H1 (cell line): ENCODE measurements at regions not wholly inside any gene's neighbourhood (a gene's known extent, or its start where the extent isn't known, plus 50 kb on each side); places are given as distances from the start of the nearest gene placed in this dataset.
A peak's percentile ranks its signal among the peaks of the same experiment; 100 is the strongest.

ENCODE experiments used
- CTCF ChIA-PET: fragments of 300-600 bp; sonication (Branson Sonifier 250); formaldehyde crosslinking; loops from one replicate; lab custom pipeline; 2021; ENCODE audit not compliant: partially characterized antibody; lab: Charles Lee
- POLR2A ChIA-PET: fragments of 300-600 bp; sonication (Branson Sonifier 250); formaldehyde crosslinking; loops from one replicate; lab custom pipeline; 2021; ENCODE audit warnings: inconsistent platforms; ENCODE audit not compliant: partially characterized antibody; lab: Charles Lee
- DNase-seq, 2 experiments: peaks; one replicate each; pipeline versions ENCODE4 v3.0.0 to v3.0.0-alpha.2; 2010 to 2022; ENCODE audit warnings: low spot score in 2 of 2, low read depth in 1 of 2, mixed read lengths in 1 of 2
- FAIRE-seq: peaks from 2 replicates; lab custom pipeline; 2011; peaks lifted over from hg19 to GRCh38; lab: Jason Lieb, UNC
- H2AFZ ChIP-seq: 2 replicates; pipeline ENCODE4 v1.8.1; 2012; ENCODE audit warnings: low read length, inconsistent platforms
- H2AK5ac ChIP-seq: 2 replicates; pipeline ENCODE4 v1.6.1; 2013; ENCODE audit warnings: low read depth, low read length
- H2BK120ac ChIP-seq: replicated peaks from 2 replicates; pipeline ENCODE3; 2013; ENCODE audit warnings: low read depth, low read length, inconsistent platforms
- H2BK12ac ChIP-seq: 2 replicates; pipeline ENCODE4 v1.6.1; 2013; ENCODE audit warnings: low read depth, low read length
- H2BK15ac ChIP-seq: 2 replicates; pipeline ENCODE4 v1.6.1; 2013; ENCODE audit warnings: low read length
- H2BK20ac ChIP-seq: 2 replicates; pipeline ENCODE4 v1.6.1; 2013; ENCODE audit warnings: low read length
- H2BK5ac ChIP-seq: 2 replicates; pipeline ENCODE4 v1.6.1; 2013; ENCODE audit warnings: low read depth, low read length
- H3K14ac ChIP-seq: 2 replicates; pipeline ENCODE4 v1.6.1; 2013; ENCODE audit warnings: inconsistent platforms; ENCODE audit not compliant: insufficient read length
- H3K18ac ChIP-seq: 2 replicates; pipeline ENCODE4 v1.6.1; 2013; ENCODE audit warnings: low read length; ENCODE audit errors: extremely low read depth
- H3K23ac ChIP-seq: 2 replicates; pipeline ENCODE4 v1.6.1; 2013; ENCODE audit warnings: inconsistent platforms; ENCODE audit not compliant: insufficient read length
- H3K23me2 ChIP-seq: 2 replicates; pipeline ENCODE4 v1.6.1; 2013; ENCODE audit warnings: low read depth, low read length
- H3K27ac ChIP-seq: 2 replicates; pipeline ENCODE4 v1.6.1; 2011; ENCODE audit warnings: low read depth, low read length, inconsistent platforms
- H3K27me3 ChIP-seq, 4 experiments: replicated peaks in 1 of 4; 1 replicate in 1 of 4; 2 replicates in 3 of 4; pipeline versions ENCODE4 v1.6.1 to v1.8.1; 2011 to 2013; ENCODE audit warnings: low read length in 3 of 4, mild to moderate bottlenecking in 3 of 4, inconsistent platforms in 2 of 4, mixed read lengths in 2 of 4, moderate library complexity in 1 of 4; ENCODE audit not compliant: control insufficient read depth in 3 of 4, insufficient read depth in 3 of 4; ENCODE audit errors: extremely low read depth in 1 of 4
- H3K36me3 ChIP-seq, 4 experiments: 2 replicates each; pipeline versions ENCODE4 v1.6.1 to v1.8.1; 2011 to 2013; ENCODE audit warnings: mild to moderate bottlenecking in 4 of 4, low read length in 3 of 4, moderate library complexity in 2 of 4, control low read depth in 1 of 4, inconsistent platforms in 1 of 4; ENCODE audit not compliant: insufficient read depth in 4 of 4, control insufficient read depth in 2 of 4
- H3K4ac ChIP-seq: replicated peaks from 2 replicates; pipeline ENCODE3; 2013; ENCODE audit warnings: low read length, low read depth, mixed read lengths, inconsistent platforms; ENCODE audit not compliant: insufficient read length
- H3K4me1 ChIP-seq, 4 experiments: replicated peaks in 1 of 4; 1 replicate in 1 of 4; 2 replicates in 3 of 4; pipeline versions ENCODE4 v1.6.1 to v1.8.1; 2011 to 2013; ENCODE audit warnings: low read length in 3 of 4, inconsistent platforms in 2 of 4, mixed read lengths in 1 of 4; ENCODE audit not compliant: insufficient read depth in 4 of 4, control insufficient read depth in 3 of 4
- H3K4me2 ChIP-seq, 2 experiments: 2 replicates each; pipeline versions ENCODE4 v1.6.1 to v1.8.1; 2011 to 2013; ENCODE audit warnings: low read depth in 2 of 2, low read length in 2 of 2, control low read depth in 1 of 2, inconsistent platforms in 1 of 2, mild to moderate bottlenecking in 1 of 2; ENCODE audit not compliant: insufficient read depth in 1 of 2
- H3K4me3 ChIP-seq, 4 experiments: fragments of 200-600, 300-600 bp in 1 of 4; sonication (generic), shearing (Covaris generic), sonication (Bioruptor Twin) in 1 of 4; 2 replicates each; pipeline versions ENCODE4 v1.5.1 to v1.8.1; 2011 to 2016; ENCODE audit warnings: low read length in 4 of 4, low read depth in 3 of 4, control low read depth in 2 of 4, inconsistent platforms in 2 of 4, mild to moderate bottlenecking in 2 of 4, mixed read lengths in 1 of 4, moderate library complexity in 1 of 4; ENCODE audit not compliant: insufficient read depth in 2 of 4; ENCODE audit errors: extremely low read depth in 1 of 4
- H3K56ac ChIP-seq: replicated peaks from 2 replicates; pipeline ENCODE3; 2013; ENCODE audit warnings: low read depth, mild to moderate bottlenecking, mixed read lengths, low read length, inconsistent platforms; ENCODE audit not compliant: insufficient read length
- H3K79me1 ChIP-seq: 2 replicates; pipeline ENCODE4 v1.6.1; 2013; ENCODE audit warnings: low read depth, low read length, control low read depth
- H3K79me2 ChIP-seq, 2 experiments: 2 replicates each; pipeline versions ENCODE4 v1.6.1 to v1.8.1; 2012 to 2013; ENCODE audit warnings: low read length in 2 of 2, mild to moderate bottlenecking in 2 of 2, inconsistent platforms in 1 of 2; ENCODE audit not compliant: insufficient read depth in 2 of 2, control insufficient read depth in 1 of 2
- H3K9ac ChIP-seq, 4 experiments: replicated peaks in 1 of 4; 1 replicate in 1 of 4; 2 replicates in 3 of 4; pipeline versions ENCODE4 v1.6.1 to v1.8.1; 2011 to 2013; ENCODE audit warnings: low read depth in 3 of 4, low read length in 3 of 4, control low read depth in 2 of 4, mild to moderate bottlenecking in 2 of 4, moderate library complexity in 2 of 4, inconsistent platforms in 1 of 4; ENCODE audit errors: extremely low read depth in 1 of 4
- H3K9me3 ChIP-seq, 2 experiments: 2 replicates each; pipeline versions ENCODE4 v1.6.1 to v1.8.1; 2012 to 2013; ENCODE audit warnings: mild to moderate bottlenecking in 2 of 2, moderate library complexity in 2 of 2, control low read depth in 1 of 2, inconsistent platforms in 1 of 2, low read depth in 1 of 2, low read length in 1 of 2, mixed read lengths in 1 of 2; ENCODE audit not compliant: insufficient read depth in 2 of 2
- H4K20me1 ChIP-seq, 2 experiments: replicated peaks in 1 of 2; 2 replicates each; pipeline versions ENCODE3 to v1.8.1; 2011 to 2013; ENCODE audit warnings: inconsistent platforms in 2 of 2, low read length in 2 of 2, mild to moderate bottlenecking in 1 of 2; ENCODE audit not compliant: insufficient read depth in 2 of 2, control insufficient read depth in 1 of 2
- H4K5ac ChIP-seq: 2 replicates; pipeline ENCODE4 v1.6.1; 2013; ENCODE audit warnings: low read length, low read depth, mixed read lengths, inconsistent platforms; ENCODE audit not compliant: insufficient read length
- H4K8ac ChIP-seq: 2 replicates; pipeline ENCODE4 v1.8.0; 2013; ENCODE audit warnings: mild to moderate bottlenecking, moderate library complexity, low read length, inconsistent platforms; ENCODE audit not compliant: insufficient read depth; ENCODE audit errors: extremely low read depth
- H4K91ac ChIP-seq: replicated peaks from 2 replicates; pipeline ENCODE3; 2013; ENCODE audit warnings: low read length, mixed read lengths, inconsistent platforms; ENCODE audit not compliant: insufficient read length
- MAFK ChIP-seq: IDR thresholded peaks from 2 replicates; pipeline ENCODE4 v1.6.1; 2012; ENCODE audit warnings: low read depth, mild to moderate bottlenecking, improper control_type of control experiment, low read length
- TBP ChIP-seq: IDR thresholded peaks from 2 replicates; pipeline ENCODE4 v1.6.1; 2011; ENCODE audit warnings: low read depth, low read length, improper control_type of control experiment
- WGBS, 2 experiments: shearing (Covaris generic) in 1 of 2; methylation state at CpG; one replicate each; pipeline versions ENCODE4 v1.1.6 to v1.1.7; 2013 to 2015; ENCODE audit warnings: low lambda C conversion rate in 2 of 2, mixed read lengths in 2 of 2, inconsistent platforms in 1 of 2, low coverage in 1 of 2, missing lambda C conversion rate in 1 of 2; ENCODE audit not compliant: insufficient replicate concordance in 2 of 2, insufficient coverage in 1 of 2, insufficient read length in 1 of 2; ENCODE audit errors: extremely low coverage in 1 of 2, missing lambda C conversion rate in 1 of 2; 5-methylcytosine and 5-hydroxymethylcytosine counted together

GRCh38 chr4:181731900-181732299 is 511.3 kb upstream of the TENM3 start:
- POLR2A ChIA-PET, result no interaction called here
- no peak overlapping the region for H3K4me2 ChIP-seq
- no peak overlapping the region for H3K14ac ChIP-seq
- no peak overlapping the region for H4K5ac ChIP-seq
- no peak overlapping the region for H2BK12ac ChIP-seq
- DNase-seq, result no peak
- TF ChIP-seq MAFK, result peak; percentile 15; the same call in 1 of the 2 replicates
- no peak for TF ChIP-seq TBP
- no peak overlapping the region for H3K23ac ChIP-seq
- H4K20me1 ChIP-seq, result no peaks in the 10 kb centered on the region
- H4K91ac ChIP-seq, result no peak overlapping the region
- H3K4me3 ChIP-seq, result no peak overlapping the region
- H2BK20ac ChIP-seq, result no peak overlapping the region
- no peak overlapping the region for H4K8ac ChIP-seq
- no peaks in the 10 kb centered on the region for H3K9me3 ChIP-seq
- FAIRE-seq, result no peak
- H3K4me1 ChIP-seq, result no peaks in the 10 kb centered on the region; a peak in 1 of 7 replicates
- H3K79me2 ChIP-seq, result no peaks in the 10 kb centered on the region
- H3K79me1 ChIP-seq, result no peaks in the 10 kb centered on the region
- no peak overlapping the region for H2BK120ac ChIP-seq
- H3K36me3 ChIP-seq, result no peaks in the 10 kb centered on the region
- no peaks in the 10 kb centered on the region for H3K27me3 ChIP-seq
- no peak overlapping the region for H2BK5ac ChIP-seq
- no peak overlapping the region for H3K18ac ChIP-seq
- H2AFZ ChIP-seq, result no peak overlapping the region
- no peak overlapping the region for H2AK5ac ChIP-seq
- no peak overlapping the region for H3K27ac ChIP-seq
- 100% methylated on average over 1 of the region's 1 CpG; no CpG with 5 or more reads in 1 of the 2 experiments for WGBS, 2 experiments
- no peak overlapping the region for H2BK15ac ChIP-seq
- no peak overlapping the region for H3K56ac ChIP-seq
- no peaks in the 10 kb centered on the region for H3K23me2 ChIP-seq
- H3K9ac ChIP-seq, result no peak overlapping the region
- CTCF ChIA-PET, result no interaction called here
- no peak overlapping the region for H3K4ac ChIP-seq
